ENCODE measurements at regions not wholly inside any gene's neighbourhood (a gene's known extent, or its start where the extent isn't known, plus 50 kb on each side); places are given as distances from the start of the nearest gene placed in this dataset.

- H3K9me3 Mint-ChIP-seq (ENCODE audit: low read depth, unreplicated experiment): peaks cover 4% of the 10 kb centered on the region
- TF ChIP-seq, protein P1, sequence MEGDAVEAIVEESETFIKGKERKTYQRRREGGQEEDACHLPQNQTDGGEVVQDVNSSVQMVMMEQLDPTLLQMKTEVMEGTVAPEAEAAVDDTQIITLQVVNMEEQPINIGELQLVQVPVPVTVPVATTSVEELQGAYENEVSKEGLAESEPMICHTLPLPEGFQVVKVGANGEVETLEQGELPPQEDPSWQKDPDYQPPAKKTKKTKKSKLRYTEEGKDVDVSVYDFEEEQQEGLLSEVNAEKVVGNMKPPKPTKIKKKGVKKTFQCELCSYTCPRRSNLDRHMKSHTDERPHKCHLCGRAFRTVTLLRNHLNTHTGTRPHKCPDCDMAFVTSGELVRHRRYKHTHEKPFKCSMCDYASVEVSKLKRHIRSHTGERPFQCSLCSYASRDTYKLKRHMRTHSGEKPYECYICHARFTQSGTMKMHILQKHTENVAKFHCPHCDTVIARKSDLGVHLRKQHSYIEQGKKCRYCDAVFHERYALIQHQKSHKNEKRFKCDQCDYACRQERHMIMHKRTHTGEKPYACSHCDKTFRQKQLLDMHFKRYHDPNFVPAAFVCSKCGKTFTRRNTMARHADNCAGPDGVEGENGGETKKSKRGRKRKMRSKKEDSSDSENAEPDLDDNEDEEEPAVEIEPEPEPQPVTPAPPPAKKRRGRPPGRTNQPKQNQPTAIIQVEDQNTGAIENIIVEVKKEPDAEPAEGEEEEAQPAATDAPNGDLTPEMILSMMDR (IDR thresholded peaks at IDR 0.05; ENCODE audit: unreplicated experiment): no peak
- no peaks in the 10 kb centered on the region for H3K4me1 Mint-ChIP-seq (ENCODE audit: low read depth, unreplicated experiment)
- no peaks in the 10 kb centered on the region for H3K36me3 Mint-ChIP-seq (ENCODE audit: insufficient read depth, unreplicated experiment)
- H3K4me3 Mint-ChIP-seq (ENCODE audit: low read depth, unreplicated experiment): no peak overlapping the region
- BruUV-seq (replicated peaks): no TSS peak
- no peak for DNase-seq
- intact Hi-C loops (cut with micrococcal nuclease; ENCODE audit: unreplicated experiment): no loop called here
- CTCF ChIA-PET: no interaction called here
- H3K27ac Mint-ChIP-seq (ENCODE audit: unreplicated experiment): no peak overlapping the region
- H3K27me3 Mint-ChIP-seq (ENCODE audit: unreplicated experiment): no peaks in the 10 kb centered on the region
Observed at GRCh38 chr2:226275215-226275614, 524.4 kb downstream of the IRS1 start.

- Mint-ChIP-seq H3K4me3 (ENCODE audit: low read depth, unreplicated experiment) (no peak overlapping the region), H3K27me3 (ENCODE audit: unreplicated experiment) (no peaks in the 10 kb centered on the region), H3K27ac (ENCODE audit: unreplicated experiment) (no peak overlapping the region), H3K36me3 (ENCODE audit: insufficient read depth, unreplicated experiment) (no peaks in the 10 kb centered on the region), H3K9me3 (ENCODE audit: low read depth, unreplicated experiment) (peaks cover 4% of the 10 kb centered on the region), H3K4me1 (ENCODE audit: low read depth, unreplicated experiment) (no peaks in the 10 kb centered on the region)
- intact Hi-C loops (cut with micrococcal nuclease; ENCODE audit: unreplicated experiment): no loop called here
- DNase-seq: no peak
- no TSS peak for BruUV-seq (replicated peaks)
- CTCF ChIA-PET: interaction anchor here (0.5 to 0.7 kb wide), 2 partner anchors 343 to 525 kb away, joined by 3 to 5 read pairs; partner anchors contain the start of gene IRS1
- TF ChIP-seq, protein P1 (IDR thresholded peaks at IDR 0.05; ENCODE audit: unreplicated experiment): no peak
Observed at GRCh38 chr2:226274143-226274542, 525.5 kb downstream of the IRS1 start.

DNA sequence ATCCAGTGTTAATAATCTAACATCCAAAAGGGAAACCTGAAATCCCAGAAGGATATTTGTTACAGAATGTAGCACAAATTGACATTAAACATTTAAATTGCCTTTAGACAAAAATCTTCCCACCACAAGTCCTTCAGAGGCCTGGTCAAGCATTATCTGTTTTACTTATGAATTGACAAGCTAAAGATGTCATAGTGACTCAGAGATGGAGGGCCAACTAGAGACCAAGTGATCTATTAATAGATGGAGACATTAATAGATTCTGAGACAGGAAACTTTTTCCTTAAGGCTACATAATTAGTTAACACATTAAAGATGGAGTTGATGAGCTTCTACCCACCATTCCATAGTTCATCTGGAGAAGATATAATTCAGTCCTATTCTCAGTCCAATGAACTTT lies 526.2 kb downstream of the IRS1 start:
- CTCF ChIA-PET: interaction anchor here (0.5 kb wide), 1 partner anchor 526 kb away, joined by 3 read pairs; the partner anchor contains the start of gene IRS1
- Mint-ChIP-seq H3K4me1 (ENCODE audit: low read depth, unreplicated experiment) (no peaks in the 10 kb centered on the region), H3K27ac (ENCODE audit: unreplicated experiment) (no peak overlapping the region), H3K36me3 (ENCODE audit: insufficient read depth, unreplicated experiment) (no peaks in the 10 kb centered on the region), H3K9me3 (ENCODE audit: low read depth, unreplicated experiment) (peaks cover 1% of the 10 kb centered on the region), H3K4me3 (ENCODE audit: low read depth, unreplicated experiment) (no peak overlapping the region), H3K27me3 (ENCODE audit: unreplicated experiment) (no peaks in the 10 kb centered on the region)
- intact Hi-C loops (cut with micrococcal nuclease; ENCODE audit: unreplicated experiment): no loop called here
- TF ChIP-seq, protein P1 (IDR thresholded peaks at IDR 0.05; ENCODE audit: unreplicated experiment): no peak
- BruUV-seq (replicated peaks): no TSS peak
- DNase-seq: no peak

DNA sequence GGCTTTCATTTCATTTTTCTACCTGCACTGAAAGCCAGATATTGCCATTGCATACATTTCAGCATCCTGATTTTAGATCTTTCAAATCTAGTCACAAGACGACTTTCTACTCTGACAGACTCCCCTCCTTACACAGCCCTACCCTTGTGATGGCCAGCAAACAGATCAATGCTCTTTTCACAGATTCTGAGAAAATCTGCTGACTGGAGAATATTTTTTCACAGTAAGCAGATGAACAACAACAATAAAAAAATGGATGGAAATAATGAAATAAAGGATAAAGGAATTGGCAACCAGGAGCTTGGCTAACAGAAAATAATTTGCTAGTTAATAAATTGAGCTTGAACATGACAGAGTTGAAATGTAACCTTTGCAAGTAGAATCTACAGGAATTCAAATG lies 527.2 kb downstream of the IRS1 start:
- H3K27ac Mint-ChIP-seq (ENCODE audit: unreplicated experiment): no peak overlapping the region
- H3K27me3 Mint-ChIP-seq (ENCODE audit: unreplicated experiment): no peaks in the 10 kb centered on the region
- no TSS peak for BruUV-seq (replicated peaks)
- intact Hi-C loops (cut with micrococcal nuclease; ENCODE audit: unreplicated experiment): no loop called here
- DNase-seq: no peak
- H3K4me3 Mint-ChIP-seq (ENCODE audit: low read depth, unreplicated experiment): no peak overlapping the region
- CTCF ChIA-PET: no interaction called here
- no peaks in the 10 kb centered on the region for H3K4me1 Mint-ChIP-seq (ENCODE audit: low read depth, unreplicated experiment)
- TF ChIP-seq, protein P1 (IDR thresholded peaks at IDR 0.05; ENCODE audit: unreplicated experiment): no peak
- H3K9me3 Mint-ChIP-seq (ENCODE audit: low read depth, unreplicated experiment): no peaks in the 10 kb centered on the region
- H3K36me3 Mint-ChIP-seq (ENCODE audit: insufficient read depth, unreplicated experiment): no peaks in the 10 kb centered on the region

All from Calu3 (cell line).